ENCODE measurements at regions not wholly inside any gene's neighbourhood (a gene's known extent, or its start where the extent isn't known, plus 50 kb on each side); places are given as distances from the start of the nearest gene placed in this dataset.

DNA sequence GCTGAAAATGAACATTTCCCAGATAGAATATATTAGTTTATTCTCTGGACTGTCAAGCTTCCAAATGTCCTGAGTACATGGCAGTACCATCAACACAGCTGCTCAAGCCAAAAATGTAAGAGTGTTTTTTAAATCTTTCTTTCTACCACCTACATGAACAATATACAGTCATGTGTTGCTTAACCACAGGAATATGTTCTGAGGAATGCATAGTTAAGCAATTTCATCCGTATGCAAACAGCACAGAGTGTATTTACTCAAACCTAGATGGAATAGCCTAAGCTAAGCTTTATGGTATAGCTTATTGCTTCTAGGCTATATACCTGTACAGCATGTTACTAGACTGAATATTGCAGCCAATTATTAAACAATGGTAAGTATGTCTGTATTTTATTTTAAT is 561.9 kb upstream of the ADGRL4 start:
- intact Hi-C loops (cut with micrococcal nuclease; ENCODE audit: unreplicated experiment): no loop called here
- TF ChIP-seq FOSL2 (CRISPR knock-in tag; IDR thresholded peaks at IDR 0.05) (no peak), NCOA5 (CRISPR knock-in tag; IDR thresholded peaks at IDR 0.05) (no peak), ZNF850 (CRISPR knock-in tag; conservative IDR thresholded peaks at IDR 0.05) (no peak), E2F1 (CRISPR knock-in tag; IDR thresholded peaks at IDR 0.05) (no peak), SMARCE1 (IDR thresholded peaks at IDR 0.05; ENCODE audit: borderline replicate concordance) (no peak), ZNF749 (CRISPR knock-in tag; IDR thresholded peaks at IDR 0.05; ENCODE audit: borderline replicate concordance) (no peak), HOMEZ (CRISPR knock-in tag; IDR thresholded peaks at IDR 0.05; ENCODE audit: low read depth) (no peak), TOE1 (CRISPR knock-in tag; IDR thresholded peaks at IDR 0.05) (no peak), KMT2B (CRISPR knock-in tag; IDR thresholded peaks at IDR 0.05) (no peak), SRSF4 (IDR thresholded peaks at IDR 0.05; ENCODE audit: low read depth, low read length, poor library complexity, severe bottlenecking) (no peak), CREB1 (IDR thresholded peaks at IDR 0.05) (no peak), CREB1 (CRISPR knock-in tag; IDR thresholded peaks at IDR 0.05) (no peak), ZSCAN29 (CRISPR knock-in tag; conservative IDR thresholded peaks at IDR 0.05) (no peak), HNF4A (CRISPR knock-in tag; IDR thresholded peaks at IDR 0.05) (no peak), SIX1 (CRISPR knock-in tag; IDR thresholded peaks at IDR 0.05; ENCODE audit: borderline replicate concordance) (no peak), SOX13 (IDR thresholded peaks at IDR 0.05) (no peak), SOX13 (CRISPR knock-in tag; conservative IDR thresholded peaks at IDR 0.05 in 1 of 2, IDR thresholded peaks at IDR 0.05 in 1 of 2) (no peak), ZNF746 (CRISPR knock-in tag; IDR thresholded peaks at IDR 0.05) (no peak), SALL1 (CRISPR knock-in tag; IDR thresholded peaks at IDR 0.05) (no peak), ZNF878 (CRISPR knock-in tag; IDR thresholded peaks at IDR 0.05) (no peak), LBX2 (CRISPR knock-in tag; IDR thresholded peaks at IDR 0.05; ENCODE audit: borderline replicate concordance) (no peak)
- Histone ChIP-seq H3K27ac (ENCODE audit: extremely low read length, insufficient read depth, low read length) (no peak overlapping the region), H2AFZ (ENCODE audit: low read length) (no peak overlapping the region), H3K9ac (ENCODE audit: insufficient read depth, low read depth, low read length) (no peak overlapping the region), H3K4me1 (ENCODE audit: insufficient read depth, low read length) (no peaks in the 10 kb centered on the region), H3K27me3 (ENCODE audit: control insufficient read depth in 1 of 2, insufficient read depth in 2 of 2, low read length in 2 of 2) (no peaks in the 10 kb centered on the region), H3K4me2 (ENCODE audit: low read depth, low read length) (no peak overlapping the region), H4K20me1 (ENCODE audit: insufficient read depth, low read length) (no peaks in the 10 kb centered on the region), H3K9me3 (ENCODE audit: low read length) (peaks cover 56% of the 10 kb centered on the region), H3K4me3 (replicated peaks in 1 of 3; ENCODE audit: insufficient read depth in 1 of 3, low read depth in 2 of 3, low read length in 3 of 3) (no peak overlapping the region), H3K79me2 (ENCODE audit: insufficient read depth, low read length) (no peaks in the 10 kb centered on the region), H3K36me3 (replicated peaks in 1 of 2; ENCODE audit: control insufficient read depth in 1 of 2, insufficient read depth in 2 of 2, low read length in 2 of 2) (no peaks in the 10 kb centered on the region)
- no peak for DNase-seq (ENCODE audit: low spot score)
- ATAC-seq: no peak
- POLR2A ChIA-PET: no interaction called here
- FAIRE-seq: no peak
- in situ Hi-C loops (cut with HindIII; ENCODE audit: extremely low pct_ligation_motif_present, low pct_unique_long_range_greater_than_20kb): no loop called here
- WGBS (ENCODE audit: low lambda C conversion rate): 6% methylated on average over 1 of the region's 1 CpG
- no TSS peak for BruUV-seq (replicated peaks)
- CTCF ChIA-PET (ENCODE audit: low intra/inter-chr PET ratio, low total read pairs): no interaction called here

All from HepG2 (cell line).